GM12878 (cell line): ENCODE measurements at regions not wholly inside any gene's neighbourhood (a gene's known extent, or its start where the extent isn't known, plus 50 kb on each side); places are given as distances from the start of the nearest gene placed in this dataset.

ENCODE experiments used
- CEBPB ChIP-seq, 2 experiments: fragments of 150-350 bp in 1 of 2; IDR thresholded peaks; 2 replicates each; pipeline ENCODE4 v1.6.1; 2012 to 2014; ENCODE audit warnings: low read depth in 2 of 2, low read length in 2 of 2, borderline replicate concordance in 1 of 2, inconsistent platforms in 1 of 2
- ETV6 ChIP-seq, 2 experiments: fragments of 450-650 bp in 1 of 2; IDR thresholded peaks in 1 of 2; conservative IDR thresholded peaks in 1 of 2; 2 replicates each; pipeline ENCODE4 v1.6.1; 2014; ENCODE audit warnings: antibody characterized with exemption in 1 of 2, borderline replicate concordance in 1 of 2, low read depth in 1 of 2, mild to moderate bottlenecking in 1 of 2, moderate library complexity in 1 of 2
- EZH2 ChIP-seq: IDR thresholded peaks from 2 replicates; pipeline ENCODE4 v1.6.1; 2012; ENCODE audit warnings: low read depth, mild to moderate bottlenecking, control low read depth, inconsistent platforms, low read length, borderline replicate concordance; ENCODE audit not compliant: control insufficient read depth
- GABPA ChIP-seq: IDR thresholded peaks from 2 replicates; pipeline ENCODE4 v1.6.1; 2014; ENCODE audit warnings: antibody characterized with exemption, low read depth, mild to moderate bottlenecking, inconsistent platforms
- MEF2B ChIP-seq: fragments of 450-650 bp; IDR thresholded peaks from 2 replicates; pipeline ENCODE4 v1.6.1; 2018; ENCODE audit warnings: mild to moderate bottlenecking, moderate library complexity; ENCODE audit not compliant: partially characterized antibody, poor library complexity, severe bottlenecking
- NRF1 ChIP-seq: conservative IDR thresholded peaks from 2 replicates; pipeline ENCODE4 v1.6.1; 2011; ENCODE audit warnings: mild to moderate bottlenecking, low read depth, low read length, improper control_type of control experiment
- POLR2A ChIP-seq: IDR thresholded peaks from 2 replicates; pipeline ENCODE4 v1.6.1; 2011; ENCODE audit warnings: low read depth, mild to moderate bottlenecking, low read length
- RCOR1 ChIP-seq: conservative IDR thresholded peaks from 2 replicates; pipeline ENCODE4 v1.6.1; 2012; ENCODE audit warnings: low read depth, low read length, improper control_type of control experiment
- TARDBP ChIP-seq: IDR thresholded peaks from 2 replicates; pipeline ENCODE4 v1.6.1; 2016; ENCODE audit warnings: borderline replicate concordance
- ZNF274 ChIP-seq: IDR thresholded peaks from one replicate; pipeline ENCODE4 v1.8.0; 2011; ENCODE audit not compliant: insufficient read length, insufficient read depth
- TF ChIP-seq, protein P1 (sequence below), 3 experiments: IDR thresholded peaks in 2 of 3; conservative IDR thresholded peaks in 1 of 3; 2 replicates each; pipeline ENCODE4 v1.5.1; 2011; ENCODE audit warnings: low read depth in 3 of 3, low read length in 3 of 3, mild to moderate bottlenecking in 3 of 3, control low read depth in 2 of 3, moderate library complexity in 2 of 3, inconsistent platforms in 1 of 3, mixed read lengths in 1 of 3; ENCODE audit not compliant: control insufficient read depth in 2 of 3, insufficient read depth in 1 of 3; ENCODE audit errors: extremely low read depth in 1 of 3

- no peak for TF ChIP-seq ETV6 (conservative IDR thresholded peaks at IDR 0.05 in 1 of 2, IDR thresholded peaks at IDR 0.05 in 1 of 2; ENCODE audit: borderline replicate concordance in 1 of 2, low read depth in 1 of 2)
- TF ChIP-seq EZH2 = no peak
- TF ChIP-seq NRF1 = no peak
- TF ChIP-seq TARDBP = no peak
- TF ChIP-seq, protein P1, sequence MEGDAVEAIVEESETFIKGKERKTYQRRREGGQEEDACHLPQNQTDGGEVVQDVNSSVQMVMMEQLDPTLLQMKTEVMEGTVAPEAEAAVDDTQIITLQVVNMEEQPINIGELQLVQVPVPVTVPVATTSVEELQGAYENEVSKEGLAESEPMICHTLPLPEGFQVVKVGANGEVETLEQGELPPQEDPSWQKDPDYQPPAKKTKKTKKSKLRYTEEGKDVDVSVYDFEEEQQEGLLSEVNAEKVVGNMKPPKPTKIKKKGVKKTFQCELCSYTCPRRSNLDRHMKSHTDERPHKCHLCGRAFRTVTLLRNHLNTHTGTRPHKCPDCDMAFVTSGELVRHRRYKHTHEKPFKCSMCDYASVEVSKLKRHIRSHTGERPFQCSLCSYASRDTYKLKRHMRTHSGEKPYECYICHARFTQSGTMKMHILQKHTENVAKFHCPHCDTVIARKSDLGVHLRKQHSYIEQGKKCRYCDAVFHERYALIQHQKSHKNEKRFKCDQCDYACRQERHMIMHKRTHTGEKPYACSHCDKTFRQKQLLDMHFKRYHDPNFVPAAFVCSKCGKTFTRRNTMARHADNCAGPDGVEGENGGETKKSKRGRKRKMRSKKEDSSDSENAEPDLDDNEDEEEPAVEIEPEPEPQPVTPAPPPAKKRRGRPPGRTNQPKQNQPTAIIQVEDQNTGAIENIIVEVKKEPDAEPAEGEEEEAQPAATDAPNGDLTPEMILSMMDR (IDR thresholded peaks at IDR 0.05 in 2 of 3, conservative IDR thresholded peaks at IDR 0.05 in 1 of 3; ENCODE audit: control insufficient read depth in 2 of 3, extremely low read depth in 1 of 3, insufficient read depth in 1 of 3, low read depth in 3 of 3, low read length in 3 of 3) = no peak
- TF ChIP-seq POLR2A = no peak
- no peak for TF ChIP-seq GABPA
- no peak for TF ChIP-seq CEBPB (IDR thresholded peaks at IDR 0.05; ENCODE audit: borderline replicate concordance in 1 of 2, low read depth in 2 of 2, low read length in 2 of 2)
- no peak for TF ChIP-seq RCOR1
- TF ChIP-seq MEF2B = no peak
- TF ChIP-seq ZNF274 = no peak
Measured at GRCh38 chr6:168926306-168926705, 327.3 kb downstream of the THBS2 start.
